Hepatocyte (in vitro differentiated cells): ENCODE measurements at regions not wholly inside any gene's neighbourhood (a gene's known extent, or its start where the extent isn't known, plus 50 kb on each side); places are given as distances from the start of the nearest gene placed in this dataset.

Experiments
- CTCF ChIP-seq: fragments of 200-600 bp; sonication (generic); IDR thresholded peaks from 2 replicates; pipeline ENCODE4 v1.5.1; 2016; ENCODE audit warnings: antibody characterized with exemption, mild to moderate bottlenecking; ENCODE audit not compliant: poor library complexity
- EZH2 ChIP-seq: fragments of 200-600 bp; sonication (generic); IDR thresholded peaks from 2 replicates; pipeline ENCODE4 v1.6.1; 2016; ENCODE audit warnings: antibody characterized with exemption, mild to moderate bottlenecking, borderline replicate concordance
- EZH2phosphoT487 ChIP-seq: fragments of 200-600 bp; sonication (generic); IDR thresholded peaks from one replicate; pipeline ENCODE4 v1.6.1; 2018; ENCODE audit warnings: antibody characterized with exemption, mild to moderate bottlenecking, low read depth, moderate library complexity; ENCODE audit not compliant: unreplicated experiment, severe bottlenecking

GRCh38 chr4:174037631-174038030 lies 245.8 kb downstream of the FBXO8 start:
- TF ChIP-seq CTCF: no peak
- TF ChIP-seq EZH2: no peak
- TF ChIP-seq EZH2phosphoT487: no peak
